GM19193 (cell line): ENCODE measurements at regions not wholly inside any gene's neighbourhood (a gene's known extent, or its start where the extent isn't known, plus 50 kb on each side); places are given as distances from the start of the nearest gene placed in this dataset.

Experiments
- POLR2A ChIP-seq: IDR thresholded peaks from 4 replicates; pipeline ENCODE4 v1.6.1; 2011; ENCODE audit not compliant: insufficient read depth, insufficient read length; ENCODE audit errors: extremely low read depth

DNA sequence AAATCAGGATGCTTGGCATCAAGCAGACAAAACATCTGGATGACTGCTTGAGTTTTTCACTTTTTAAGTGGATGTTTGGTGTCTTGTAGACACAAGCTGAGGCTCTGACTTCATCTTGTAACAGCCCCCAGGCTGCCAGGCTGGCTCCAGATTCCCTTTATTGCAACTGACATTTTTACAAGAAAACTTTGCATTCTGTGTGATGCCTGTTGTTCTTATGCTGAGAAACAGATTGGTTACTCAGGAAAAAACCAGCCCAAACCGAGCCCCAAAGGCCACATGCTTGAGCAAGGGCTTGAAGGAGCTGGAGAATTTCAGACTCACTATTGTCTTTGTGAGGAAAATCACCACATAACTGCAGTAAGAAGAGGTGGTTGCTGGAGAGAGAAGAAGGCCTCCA lies 98.4 kb upstream of the PREP start:
- TF ChIP-seq POLR2A = no peak

DNA sequence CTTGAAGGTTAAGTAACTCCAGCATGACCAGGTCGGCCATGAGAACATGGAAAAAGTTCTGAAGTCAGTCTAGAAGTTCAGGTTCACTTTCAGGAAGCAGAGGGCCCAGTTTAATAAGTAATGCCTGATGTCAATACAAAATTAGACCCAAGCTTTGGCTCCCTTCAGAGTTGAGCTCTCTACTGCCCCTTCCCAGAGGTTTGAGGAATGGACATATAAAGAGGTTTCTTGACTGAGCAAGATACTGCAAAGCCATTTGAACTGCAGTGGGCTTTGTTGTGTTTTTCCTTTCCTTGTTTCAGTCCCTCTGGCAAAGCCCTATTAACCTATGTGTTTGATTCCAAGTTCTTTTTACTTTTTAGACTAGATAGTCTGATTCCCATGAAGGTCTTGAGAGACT lies 97.8 kb upstream of the PREP start:
- TF ChIP-seq POLR2A = no peak

GRCh38 chr6:105499931-105500330 lies 97.0 kb upstream of the PREP start:
- no peak for TF ChIP-seq POLR2A

DNA sequence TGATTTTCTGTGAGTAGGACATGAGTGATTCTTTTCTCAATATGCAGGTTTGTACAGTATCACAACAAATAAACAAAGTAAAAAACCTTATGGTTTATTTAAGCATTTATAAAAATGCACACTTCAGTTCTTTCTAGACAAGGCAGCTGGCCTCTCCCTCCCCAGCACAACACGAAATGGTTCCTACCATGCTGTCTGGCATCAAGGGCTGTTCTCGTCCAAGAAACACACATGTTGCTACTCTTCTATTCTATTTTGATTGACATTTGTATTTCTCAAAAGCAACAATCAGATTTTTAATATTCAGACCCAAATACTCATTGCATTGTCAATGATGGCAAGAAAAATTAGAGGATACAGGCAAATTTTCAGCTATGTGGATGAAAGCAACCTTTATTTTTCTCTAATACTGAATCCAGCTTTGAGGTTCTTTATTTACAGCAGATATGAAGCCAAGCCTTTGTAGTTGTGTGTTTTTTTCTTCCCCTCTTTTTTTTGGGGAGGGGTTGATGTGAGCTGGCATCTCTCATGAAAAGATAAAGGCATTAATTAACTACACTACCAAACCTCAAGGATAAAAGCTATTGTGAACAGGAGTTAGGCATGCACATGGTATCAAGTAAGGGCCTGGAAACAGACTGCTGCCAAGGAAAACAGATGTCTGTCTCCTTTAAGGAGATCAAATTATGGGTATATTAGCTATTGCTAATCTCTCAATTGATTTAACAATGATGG lies 96.4 kb upstream of the PREP start:
- TF ChIP-seq POLR2A = no peak

DNA sequence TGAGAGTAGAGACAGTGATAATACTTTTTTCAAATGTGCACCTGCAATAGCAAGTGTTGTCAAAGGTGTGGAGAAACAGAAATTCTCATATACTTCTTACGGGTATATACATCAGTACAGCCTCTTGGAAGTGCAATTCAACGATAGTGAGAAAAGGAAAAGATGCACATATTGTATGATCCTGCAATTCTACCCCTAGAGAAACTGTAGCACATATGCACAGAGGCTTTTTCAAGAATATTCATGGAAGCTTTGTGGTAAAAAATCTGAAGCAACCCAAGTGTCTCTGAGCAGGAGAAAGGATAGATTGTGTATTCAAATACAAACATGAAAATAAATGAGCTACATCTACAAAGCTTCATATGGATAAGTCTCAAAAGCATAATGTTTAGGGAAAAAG lies 94.7 kb upstream of the PREP start:
- no peak for TF ChIP-seq POLR2A

DNA sequence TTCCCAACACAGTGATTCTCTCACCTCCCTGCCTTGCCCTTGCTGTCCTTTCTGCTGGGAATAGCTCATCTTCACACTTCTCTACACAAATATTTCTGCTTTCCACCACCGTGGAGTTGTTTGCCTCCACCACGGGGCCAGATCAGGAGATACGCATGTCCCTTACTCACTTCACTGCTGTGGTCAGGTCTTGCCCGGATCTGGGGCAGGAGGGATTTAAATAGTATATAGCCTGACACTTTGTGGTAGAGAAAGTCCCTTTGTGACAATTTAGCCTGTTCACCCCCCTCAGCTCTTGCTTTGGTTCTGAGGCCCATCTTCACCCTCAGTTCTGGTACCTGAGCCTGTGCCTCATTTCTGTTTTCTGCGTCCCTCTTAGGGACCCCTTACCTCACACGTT lies 92.6 kb upstream of the PREP start:
- no peak for TF ChIP-seq POLR2A

- no peak for TF ChIP-seq POLR2A
Measured at GRCh38 chr6:105494688-105495087, 91.8 kb upstream of the PREP start.

- TF ChIP-seq POLR2A = no peak
Measured at GRCh38 chr6:105493736-105494135, 90.9 kb upstream of the PREP start.

GRCh38 chr6:105492706-105493673 lies 90.1 kb upstream of the PREP start:
- no peak for TF ChIP-seq POLR2A

GRCh38 chr6:105489216-105489530 lies 86.3 kb upstream of the PREP start:
- TF ChIP-seq POLR2A = no peak

DNA sequence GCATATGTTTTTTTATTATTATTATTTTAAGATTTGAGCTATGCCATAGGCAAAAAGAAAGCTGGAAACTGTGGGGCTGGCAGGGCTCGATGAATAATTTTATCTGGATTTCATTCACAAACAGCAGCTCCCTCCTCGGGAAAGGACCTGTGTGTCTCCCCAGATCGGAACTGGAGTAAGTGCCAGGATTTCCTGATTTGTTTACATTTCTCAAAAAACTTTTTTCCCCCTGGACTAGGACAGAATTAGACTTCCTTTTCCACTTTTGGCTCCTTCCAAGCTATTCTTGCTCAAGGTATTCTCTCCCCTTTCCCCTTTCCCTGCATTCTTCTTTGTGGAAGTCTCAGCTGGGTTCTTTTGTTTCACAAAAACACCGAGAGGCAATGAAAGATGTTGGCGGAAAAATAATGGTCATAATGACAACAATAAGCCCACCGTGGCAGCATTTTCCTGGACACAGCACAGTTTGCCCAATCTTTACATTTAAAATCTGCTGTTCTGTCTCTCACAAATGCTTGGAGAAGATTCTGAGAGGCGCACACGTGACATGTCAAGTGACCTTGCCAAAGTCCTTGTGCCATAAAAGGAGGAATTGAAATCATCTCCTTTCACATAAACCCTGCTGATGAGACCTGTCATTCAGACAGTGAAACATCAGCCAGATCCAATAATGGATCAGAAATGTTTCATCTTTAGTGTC lies 85.8 kb upstream of the PREP start:
- no peak for TF ChIP-seq POLR2A

- no peak for TF ChIP-seq POLR2A
Measured at GRCh38 chr6:105487040-105487790, 84.3 kb upstream of the PREP start.

- TF ChIP-seq POLR2A = no peak
Measured at GRCh38 chr6:105485456-105485855, 82.6 kb upstream of the PREP start.

DNA sequence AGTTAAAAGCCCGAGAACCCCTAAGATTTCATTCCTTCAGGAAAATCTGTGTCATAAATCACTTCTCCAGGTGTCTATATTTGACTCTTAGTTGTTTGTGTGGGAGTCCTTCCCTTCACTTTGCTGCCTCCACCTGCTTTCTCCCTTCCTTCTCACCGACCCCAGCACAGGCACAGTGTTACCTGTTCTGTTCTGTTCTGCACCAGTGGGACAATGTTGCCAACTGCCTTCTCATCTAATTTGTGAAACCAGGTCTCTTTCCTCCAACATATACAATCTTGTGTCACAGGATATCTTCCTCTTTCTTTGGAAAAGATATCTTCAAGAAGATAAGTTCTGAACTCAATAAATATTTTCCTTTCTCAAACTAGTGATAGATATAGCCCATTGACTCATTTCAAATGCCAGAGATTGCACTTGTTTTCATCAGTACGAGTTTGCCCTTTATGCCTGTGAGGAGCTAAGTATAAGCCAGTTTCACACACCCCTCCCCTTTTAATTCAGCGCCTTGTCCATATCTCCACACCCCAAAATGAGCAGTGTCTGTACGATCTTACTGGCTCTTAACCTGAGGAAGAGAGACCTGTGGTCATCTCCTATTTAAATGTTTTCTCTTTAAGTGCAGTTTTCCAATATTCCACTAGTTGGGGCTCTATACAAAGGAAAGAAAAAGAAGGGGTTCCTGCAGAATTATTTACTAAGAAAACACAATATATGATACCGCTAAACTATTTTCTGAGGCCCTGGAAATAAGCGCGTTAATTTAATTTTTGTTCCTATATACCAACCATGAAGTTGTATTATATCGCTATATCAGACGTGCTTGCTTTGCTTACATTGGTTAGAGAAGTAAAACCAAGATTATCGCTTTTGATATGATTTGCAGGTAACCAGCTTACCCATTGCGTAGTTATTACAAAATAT lies 81.6 kb upstream of the PREP start:
- TF ChIP-seq POLR2A = no peak
